IPS-18c (cell line): ENCODE measurements at regions not wholly inside any gene's neighbourhood (a gene's known extent, or its start where the extent isn't known, plus 50 kb on each side); places are given as distances from the start of the nearest gene placed in this dataset.
"Not testable (repeated sequence)": the region's sequence is repeated elsewhere in the genome, so short reads cannot be mapped to it uniquely, and the experiment has no call there.

ENCODE experiments used
- H3K4me3 ChIP-seq: 2 replicates; pipeline ENCODE4 v1.7.0; 2013; ENCODE audit warnings: low read depth, mild to moderate bottlenecking, low read length, moderate library complexity; ENCODE audit not compliant: insufficient read depth
- H3K9me3 ChIP-seq: one replicate; pipeline ENCODE4 v1.6.1; 2013; ENCODE audit warnings: mild to moderate bottlenecking, low read length, moderate library complexity; ENCODE audit not compliant: control insufficient read depth, insufficient read depth

DNA sequence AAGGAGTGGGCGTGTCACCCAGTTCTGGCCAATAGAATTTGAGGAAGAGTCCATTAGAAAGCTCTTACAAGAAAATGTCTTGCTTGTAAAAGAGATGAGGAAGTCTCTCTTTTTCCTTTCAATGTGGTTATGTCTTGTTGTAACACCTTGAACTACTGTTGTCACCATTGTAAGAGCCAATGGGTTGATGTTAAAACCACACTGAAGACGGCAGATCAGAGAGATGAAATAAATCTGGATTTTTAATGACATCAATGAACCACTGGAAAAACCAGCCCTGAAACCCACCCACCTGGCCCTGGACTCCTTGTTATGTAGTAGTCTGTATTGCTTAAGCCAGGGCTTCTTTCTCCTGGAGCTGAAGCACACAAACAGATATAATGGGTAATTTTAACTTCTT is 83.8 kb upstream of the ERCC6L2 start:
- no peaks in the 10 kb centered on the region for H3K9me3 ChIP-seq
- no peak overlapping the region for H3K4me3 ChIP-seq

DNA sequence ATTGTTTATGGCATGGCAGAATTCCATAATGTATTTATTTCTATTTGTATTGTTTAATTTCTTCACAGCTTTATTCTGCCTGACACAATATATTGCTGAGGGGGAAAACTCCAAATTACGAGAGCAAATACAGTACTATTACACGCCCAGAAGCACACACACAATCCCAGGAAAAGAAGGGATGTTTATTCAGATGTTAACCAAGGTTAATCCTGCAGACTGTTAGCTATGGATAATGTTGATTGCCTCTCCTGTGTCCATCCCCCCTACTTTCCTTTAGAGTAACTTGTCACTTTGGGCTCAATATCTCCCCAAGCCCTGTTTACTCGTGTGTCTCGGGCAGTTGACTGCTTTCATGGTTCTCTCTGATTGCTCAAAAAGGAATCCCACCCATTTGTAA is 84.2 kb upstream of the ERCC6L2 start:
- no peaks in the 10 kb centered on the region for H3K9me3 ChIP-seq
- no peak overlapping the region for H3K4me3 ChIP-seq

DNA sequence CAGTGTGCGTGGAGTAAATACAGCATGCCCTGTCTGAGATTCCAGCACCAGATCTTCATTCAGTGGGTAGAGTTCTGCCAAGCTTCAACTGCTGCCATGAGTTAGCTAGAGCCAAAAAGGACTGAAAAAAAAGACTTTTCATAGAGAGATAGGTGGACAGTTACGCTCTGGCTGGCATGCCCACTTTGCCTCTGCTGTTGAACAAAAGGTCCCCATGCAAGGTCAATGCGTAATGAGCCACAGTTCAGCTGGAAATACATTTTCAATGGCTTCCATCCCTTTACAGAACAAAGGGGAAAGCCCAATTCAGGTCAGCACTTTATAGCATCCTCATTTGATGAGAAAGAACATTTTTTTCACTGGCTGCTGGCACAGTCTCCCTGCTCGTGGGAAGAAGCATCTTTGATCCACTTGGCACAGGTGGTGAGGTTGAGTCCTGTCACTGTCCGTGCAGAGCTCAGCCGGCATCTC is 86.9 kb upstream of the ERCC6L2 start:
- no peak overlapping the region for H3K4me3 ChIP-seq
- H3K9me3 ChIP-seq = no peaks in the 10 kb centered on the region

DNA sequence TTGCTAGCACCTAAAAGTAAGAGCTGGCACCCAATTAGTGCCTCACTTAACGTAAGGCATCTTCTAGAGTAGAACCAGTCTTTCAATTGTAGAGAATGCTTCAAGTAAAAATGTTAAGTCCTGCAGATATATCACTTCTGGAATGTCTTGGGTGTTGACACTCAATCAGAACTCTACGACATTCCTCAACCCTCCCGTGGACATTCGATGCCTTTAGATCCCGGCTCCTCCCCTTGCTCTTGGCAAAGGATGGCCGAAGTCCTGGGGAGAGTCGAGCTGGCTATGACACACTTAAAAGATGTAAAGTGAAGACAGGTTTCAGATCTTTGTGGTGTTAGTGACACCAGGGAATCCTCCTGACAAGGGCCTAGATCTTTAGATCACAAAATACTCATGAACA is 87.5 kb upstream of the ERCC6L2 start:
- no peak overlapping the region for H3K4me3 ChIP-seq

DNA sequence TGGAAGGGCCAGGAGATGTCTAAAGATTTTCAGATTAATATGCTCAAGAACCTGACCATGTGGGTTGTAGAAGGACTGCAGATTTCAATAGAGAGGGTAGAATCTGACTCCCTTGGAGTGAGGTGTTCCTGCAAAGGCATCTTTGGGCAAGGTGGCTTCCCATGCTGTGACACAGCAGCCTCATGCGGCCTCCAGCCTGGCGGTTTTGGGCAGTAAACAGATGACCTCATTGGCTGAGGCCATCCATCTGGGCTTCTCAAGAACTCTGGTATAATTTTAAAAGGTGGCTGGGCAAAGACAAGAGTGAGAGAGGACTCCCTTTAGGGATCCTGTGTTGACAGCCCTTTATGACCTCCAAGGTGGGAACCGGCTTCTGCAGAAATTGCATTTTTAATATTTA is 90.3 kb upstream of the ERCC6L2 start:
- Histone ChIP-seq H3K9me3 (no peaks in the 10 kb centered on the region), H3K4me3 (no peak overlapping the region)

More for the DNA sequence above, 87.5 kb upstream of the ERCC6L2 start:
- H3K9me3 ChIP-seq = no peaks in the 10 kb centered on the region

DNA sequence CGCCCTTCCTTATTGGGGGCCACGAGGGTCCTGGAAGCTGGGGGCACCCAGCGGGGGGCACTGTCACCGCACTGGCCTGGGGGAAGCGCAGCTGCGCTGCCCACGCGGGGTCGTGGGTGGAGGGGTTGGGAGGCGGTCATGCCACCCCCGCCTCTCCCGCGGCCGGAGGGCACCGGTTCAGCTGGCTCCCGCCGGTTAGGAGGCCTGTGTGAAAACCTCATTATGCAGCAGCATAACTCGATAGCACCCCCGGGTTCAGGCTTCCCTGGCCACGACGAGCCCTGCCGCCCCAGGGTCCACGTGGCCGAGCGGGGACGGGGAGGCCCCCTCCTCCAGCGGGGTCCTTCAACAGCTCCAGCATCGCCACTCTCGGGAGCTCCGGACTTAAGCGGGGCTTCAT is 91.2 kb upstream of the ERCC6L2 start:
- Histone ChIP-seq H3K4me3 (no peak overlapping the region), H3K9me3 (no peaks in the 10 kb centered on the region)

DNA sequence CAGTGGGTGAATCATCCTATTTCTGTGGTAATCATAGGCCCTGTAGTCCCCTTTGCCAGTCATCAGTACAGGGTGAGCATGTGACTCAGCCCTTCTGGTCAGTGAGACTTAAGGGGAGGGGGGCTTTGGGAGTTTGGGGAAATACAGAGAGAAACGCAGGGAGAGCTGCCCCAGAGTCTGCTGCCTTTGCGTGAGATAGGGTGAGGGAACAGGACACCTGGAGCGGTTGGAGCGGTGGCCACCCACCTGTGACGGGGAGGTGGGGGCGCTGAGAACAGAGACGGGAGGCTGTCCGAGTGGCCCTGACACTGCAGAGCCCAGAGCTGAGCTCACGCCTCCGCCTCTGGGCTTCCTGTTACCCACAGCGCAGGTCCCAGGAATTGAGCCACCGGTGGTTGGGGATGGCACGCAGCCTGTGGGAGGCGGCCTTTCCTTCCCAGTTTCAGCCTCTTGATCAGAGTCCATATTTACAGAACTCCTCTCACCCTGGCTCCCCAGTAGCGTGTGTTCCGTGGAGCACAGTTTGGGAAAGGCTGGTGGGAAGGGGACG is 92.0 kb upstream of the ERCC6L2 start:
- H3K9me3 ChIP-seq = no peaks in the 10 kb centered on the region
- H3K4me3 ChIP-seq = no peak overlapping the region

DNA sequence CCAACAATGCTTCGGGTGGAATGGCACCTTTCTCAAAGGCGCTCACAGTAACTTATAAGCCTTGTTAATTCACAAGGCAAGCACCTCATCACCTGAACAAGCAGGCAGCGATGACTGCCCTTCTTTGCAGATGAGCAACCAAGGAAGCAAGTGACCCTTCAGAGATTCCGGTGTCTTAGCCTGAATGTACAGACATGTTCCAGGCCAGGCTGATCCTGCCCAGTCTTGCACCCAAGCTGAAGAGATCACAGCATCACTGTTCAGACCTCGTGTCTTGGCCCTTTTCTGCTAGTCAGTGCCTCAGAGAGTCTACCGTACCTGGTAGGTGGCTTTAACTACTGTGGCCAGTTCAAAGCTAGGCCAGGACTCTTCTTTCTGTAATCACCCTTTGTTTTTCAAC is 94.7 kb upstream of the ERCC6L2 start:
- no peak overlapping the region for H3K4me3 ChIP-seq
- no peaks in the 10 kb centered on the region for H3K9me3 ChIP-seq

DNA sequence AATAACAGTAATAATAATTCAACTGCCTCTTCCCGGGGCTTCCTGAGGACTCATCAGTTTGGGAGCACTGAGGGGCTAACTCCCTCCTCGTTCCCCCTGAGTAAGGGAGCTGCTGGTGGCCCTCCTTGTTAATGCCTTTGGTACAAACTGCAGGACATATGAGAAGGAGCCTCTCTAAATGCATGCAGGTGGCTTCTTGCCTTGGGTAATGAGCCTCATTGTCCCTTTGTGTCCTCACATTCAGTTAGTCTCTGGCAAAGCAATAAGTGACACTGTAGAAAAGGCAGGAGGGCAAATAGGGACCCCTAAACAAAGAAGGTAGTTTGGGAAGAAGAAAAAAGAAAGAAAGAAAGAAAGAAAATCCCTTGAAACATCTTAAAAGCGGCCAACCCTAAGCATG is 95.4 kb upstream of the ERCC6L2 start:
- no peaks in the 10 kb centered on the region for H3K9me3 ChIP-seq
- H3K4me3 ChIP-seq = no peak overlapping the region

DNA sequence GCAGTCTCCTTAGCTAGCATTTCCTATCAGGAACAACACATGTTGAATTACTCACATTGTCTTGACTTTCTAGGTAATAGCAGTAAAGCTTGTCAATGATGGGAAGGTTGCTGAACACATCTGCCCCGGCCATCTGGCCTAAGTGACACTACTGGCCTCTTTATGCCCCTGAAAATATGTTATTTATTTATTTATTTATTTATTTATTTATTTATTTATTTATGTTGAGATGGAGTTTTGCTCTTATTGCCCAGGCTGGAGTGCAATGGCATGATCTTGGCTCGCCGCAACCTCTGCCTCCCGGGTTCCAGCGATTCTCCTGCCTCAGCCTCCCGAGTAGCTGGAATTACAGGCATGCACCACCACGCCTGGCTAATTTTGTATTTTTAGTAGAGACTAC is 95.9 kb upstream of the ERCC6L2 start:
- not testable (repeated sequence) for H3K9me3 ChIP-seq, H3K4me3 ChIP-seq

DNA sequence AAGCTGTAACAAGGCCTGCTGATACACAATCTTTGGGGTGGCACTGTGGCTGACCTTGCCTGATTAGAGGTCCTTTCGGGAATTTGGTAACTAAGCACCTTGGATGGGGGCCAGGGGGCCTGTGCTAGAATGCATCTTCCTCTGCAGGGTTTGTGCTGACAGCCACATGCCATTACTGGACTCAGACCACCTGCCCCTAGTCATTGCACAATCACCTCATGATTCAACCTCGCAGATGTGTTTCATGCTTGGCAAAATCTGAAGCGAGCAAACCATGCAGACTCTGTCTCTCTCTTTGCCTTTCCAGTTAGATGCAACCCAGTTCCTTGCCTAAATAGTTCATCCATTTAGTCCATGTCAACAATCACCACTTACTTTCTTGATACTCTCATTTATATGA is 96.5 kb upstream of the ERCC6L2 start:
- Histone ChIP-seq H3K9me3 (no peaks in the 10 kb centered on the region), H3K4me3 (no peak overlapping the region)

DNA sequence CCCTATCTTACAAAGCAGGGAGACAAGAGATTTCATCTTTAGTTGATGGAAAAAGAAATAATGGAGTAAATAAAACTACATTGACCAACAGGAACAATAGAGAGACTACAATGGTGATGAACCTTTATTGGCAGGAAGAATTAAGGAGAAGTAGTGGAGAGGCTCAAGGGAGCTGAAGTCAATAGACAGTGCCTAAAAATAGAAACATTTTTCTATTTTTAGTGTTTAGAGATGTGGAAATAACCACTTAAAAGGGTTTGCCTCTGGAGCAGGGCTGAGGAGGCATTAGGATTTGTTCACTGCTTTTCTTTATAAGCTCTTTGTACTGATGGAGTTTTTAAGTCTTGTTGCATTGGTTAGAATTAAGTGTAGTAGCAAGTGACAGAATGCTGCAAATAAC is 98.4 kb upstream of the ERCC6L2 start:
- Histone ChIP-seq H3K9me3 (no peaks in the 10 kb centered on the region), H3K4me3 (no peak overlapping the region)

DNA sequence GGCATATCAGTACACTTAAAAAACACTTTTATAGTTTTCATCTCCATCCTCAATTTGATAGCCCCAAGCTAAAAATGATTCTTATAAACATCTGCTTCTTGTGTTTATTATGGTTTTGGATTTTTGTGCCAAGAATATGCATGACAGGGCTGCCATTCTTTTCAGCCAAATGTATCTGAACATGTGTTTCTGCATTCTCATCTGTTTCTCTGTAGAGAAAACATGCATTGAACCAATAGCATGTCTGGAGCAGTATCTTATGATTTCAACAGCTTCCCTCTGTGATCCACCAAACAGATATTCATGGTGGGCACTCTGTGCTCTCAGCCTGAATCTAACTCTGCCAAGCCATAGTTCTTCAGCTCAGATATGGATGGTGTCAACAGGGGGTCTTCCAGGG is 99.3 kb upstream of the ERCC6L2 start:
- H3K4me3 ChIP-seq = no peak overlapping the region
- no peaks in the 10 kb centered on the region for H3K9me3 ChIP-seq

DNA sequence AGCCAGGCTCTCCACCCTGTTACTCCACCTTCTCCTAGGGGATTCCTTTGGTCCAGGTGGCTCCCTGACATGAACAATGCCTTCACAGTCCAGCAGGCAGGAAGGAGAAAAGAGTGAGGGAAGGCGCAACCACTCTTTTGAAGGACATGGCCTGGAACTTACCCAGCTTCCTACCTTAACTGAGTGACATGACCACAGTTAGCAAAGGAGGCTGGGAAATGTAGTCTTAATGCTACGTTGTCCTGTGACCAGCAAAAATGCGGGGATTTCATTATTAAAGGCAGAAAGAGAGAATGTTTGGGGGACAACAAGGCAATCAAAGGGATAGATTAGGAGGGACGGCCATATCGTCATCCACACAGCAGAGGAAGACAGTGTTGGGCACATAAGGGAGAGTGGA is 100.3 kb upstream of the ERCC6L2 start:
- no peak overlapping the region for H3K4me3 ChIP-seq
- no peaks in the 10 kb centered on the region for H3K9me3 ChIP-seq

DNA sequence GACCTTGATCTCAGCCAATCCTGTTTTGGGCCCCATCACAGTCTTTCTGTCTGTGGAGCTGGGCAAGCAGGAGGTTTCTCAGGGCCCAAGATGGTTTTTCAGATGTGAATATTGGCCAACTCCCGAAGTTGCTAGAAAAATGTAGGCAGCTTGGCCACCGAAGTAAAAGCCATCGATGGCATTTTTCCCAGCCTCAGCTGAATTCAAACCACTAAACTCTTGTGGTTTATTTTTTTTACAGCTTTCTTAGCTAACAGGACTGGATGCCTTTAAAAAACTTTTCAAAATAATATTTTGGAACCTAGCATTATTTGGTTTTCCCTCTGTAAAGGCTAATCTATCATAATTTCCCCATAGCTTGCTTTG is 102.5 kb upstream of the ERCC6L2 start:
- H3K9me3 ChIP-seq = no peaks in the 10 kb centered on the region
- H3K4me3 ChIP-seq = no peak overlapping the region

DNA sequence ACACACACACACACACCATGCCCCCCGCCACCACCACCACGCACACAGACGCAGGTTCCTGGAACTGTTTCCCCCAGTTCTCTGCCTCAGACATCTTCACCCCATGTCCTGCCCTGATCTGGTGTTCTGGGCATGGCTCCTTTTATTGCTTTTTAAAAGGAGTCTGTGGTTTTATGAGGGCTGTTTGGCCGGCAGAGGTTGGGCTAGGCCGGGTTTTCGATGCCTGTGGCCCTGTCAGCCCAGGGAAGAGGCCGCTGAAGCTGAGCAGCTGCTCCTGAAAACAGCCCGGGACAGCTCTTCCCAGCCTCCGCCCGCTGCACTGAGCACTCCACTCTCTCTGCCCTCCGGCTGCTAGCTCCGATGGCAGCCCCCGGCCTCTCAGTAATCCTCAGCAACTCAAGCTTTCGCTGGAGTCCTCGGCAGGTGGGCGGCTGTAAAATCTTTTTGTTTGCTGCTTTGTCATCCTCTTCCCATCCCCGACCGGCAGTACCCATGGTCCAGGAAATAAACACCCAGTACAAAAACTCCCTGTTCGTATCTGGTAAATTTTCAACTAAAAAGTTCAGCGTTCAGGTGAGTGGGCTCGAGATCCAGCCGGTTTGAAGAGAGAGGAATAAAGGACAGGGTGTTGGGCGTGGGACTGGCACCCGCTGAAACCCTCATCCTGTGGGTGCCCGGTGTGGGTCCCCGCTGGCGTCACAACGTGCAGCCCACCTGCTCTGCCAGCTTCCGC is 103.0 kb upstream of the ERCC6L2 start:
- Histone ChIP-seq H3K9me3 (no peaks in the 10 kb centered on the region), H3K4me3 (no peak overlapping the region)

DNA sequence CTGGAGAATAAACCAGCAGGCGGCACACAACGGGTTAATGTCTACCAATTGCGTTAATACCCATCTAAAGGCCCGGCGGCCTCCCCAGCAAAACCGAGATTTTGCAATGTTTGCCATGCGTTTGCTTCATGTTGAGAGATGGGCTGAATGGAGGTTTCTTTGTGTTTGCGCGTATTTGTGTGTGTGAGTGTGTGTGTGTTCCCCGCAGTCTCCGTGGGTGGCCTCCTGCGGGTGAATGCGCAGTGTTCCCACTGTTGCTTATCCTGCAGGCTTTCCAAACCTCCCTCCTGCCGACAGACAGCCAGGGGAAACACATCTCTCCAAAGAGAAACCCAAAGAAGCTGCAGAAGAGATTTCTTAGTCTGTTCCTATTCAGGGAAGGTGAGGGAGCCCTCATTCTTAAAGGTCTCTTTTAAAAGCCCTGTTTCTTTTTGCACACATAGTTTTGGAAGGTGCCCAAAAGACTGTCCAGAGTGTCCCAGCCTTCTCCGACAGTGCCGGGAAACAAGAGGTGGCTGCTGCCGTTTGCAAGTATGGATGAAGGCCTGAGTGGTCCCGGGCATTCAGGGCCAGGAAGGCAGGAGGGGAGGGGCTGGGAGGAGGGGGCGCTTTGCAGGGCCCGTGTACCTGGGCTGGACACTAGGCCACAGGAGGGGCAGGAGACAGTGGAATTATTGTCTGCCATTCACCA is 103.8 kb upstream of the ERCC6L2 start:
- Histone ChIP-seq H3K9me3 (no peaks in the 10 kb centered on the region), H3K4me3 (0 out of 2 replicates have a peak overlapping the region, but pooled peaks have one; percentile 16)

DNA sequence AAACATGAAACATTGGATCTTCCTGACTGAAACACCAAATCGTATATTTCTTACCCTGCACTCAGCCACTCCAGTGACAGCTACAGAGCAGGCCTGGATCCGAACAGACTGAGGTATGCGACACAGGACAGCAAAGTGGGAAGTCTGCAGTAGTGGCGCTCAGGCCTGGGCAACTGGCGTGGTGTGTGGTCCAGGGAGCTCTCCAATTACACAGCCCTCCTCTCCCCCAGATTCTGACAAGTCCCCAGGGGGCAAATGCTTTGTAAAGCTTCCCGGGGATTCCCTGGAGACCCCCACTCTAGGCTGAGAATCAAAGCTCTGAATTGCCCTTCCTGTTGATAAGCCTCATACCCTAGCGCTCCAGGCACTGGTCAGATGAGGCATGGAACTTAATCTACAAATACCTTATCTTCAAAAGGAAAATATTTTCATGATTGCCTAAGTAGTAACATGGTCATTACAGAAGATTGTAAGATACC is 104.8 kb upstream of the ERCC6L2 start:
- H3K4me3 ChIP-seq = no peak overlapping the region
- no peaks in the 10 kb centered on the region for H3K9me3 ChIP-seq
